ENCODE measurements at regions not wholly inside any gene's neighbourhood (a gene's known extent, or its start where the extent isn't known, plus 50 kb on each side); places are given as distances from the start of the nearest gene placed in this dataset.

DNA sequence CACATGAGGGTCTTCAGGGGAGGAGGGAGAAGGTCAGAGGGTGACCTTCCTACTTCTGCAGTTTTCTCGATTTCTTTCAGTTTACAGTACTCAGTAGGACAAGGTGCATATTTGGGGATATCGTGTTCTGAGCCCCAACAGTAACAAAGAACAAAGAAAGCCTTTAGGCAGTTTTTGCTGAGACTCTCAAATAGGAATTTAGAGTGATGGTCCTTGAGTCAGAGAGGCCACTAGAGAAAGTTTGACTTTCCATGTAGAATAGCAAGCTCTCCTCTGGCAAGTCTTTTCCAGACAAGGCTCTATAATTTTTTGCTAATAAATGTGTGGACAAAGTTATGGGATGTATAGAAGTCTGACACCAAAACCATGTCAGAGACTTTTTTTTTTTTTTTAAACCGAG is 194.6 kb downstream of the TM9SF2 start:
- TF ChIP-seq, protein P1, sequence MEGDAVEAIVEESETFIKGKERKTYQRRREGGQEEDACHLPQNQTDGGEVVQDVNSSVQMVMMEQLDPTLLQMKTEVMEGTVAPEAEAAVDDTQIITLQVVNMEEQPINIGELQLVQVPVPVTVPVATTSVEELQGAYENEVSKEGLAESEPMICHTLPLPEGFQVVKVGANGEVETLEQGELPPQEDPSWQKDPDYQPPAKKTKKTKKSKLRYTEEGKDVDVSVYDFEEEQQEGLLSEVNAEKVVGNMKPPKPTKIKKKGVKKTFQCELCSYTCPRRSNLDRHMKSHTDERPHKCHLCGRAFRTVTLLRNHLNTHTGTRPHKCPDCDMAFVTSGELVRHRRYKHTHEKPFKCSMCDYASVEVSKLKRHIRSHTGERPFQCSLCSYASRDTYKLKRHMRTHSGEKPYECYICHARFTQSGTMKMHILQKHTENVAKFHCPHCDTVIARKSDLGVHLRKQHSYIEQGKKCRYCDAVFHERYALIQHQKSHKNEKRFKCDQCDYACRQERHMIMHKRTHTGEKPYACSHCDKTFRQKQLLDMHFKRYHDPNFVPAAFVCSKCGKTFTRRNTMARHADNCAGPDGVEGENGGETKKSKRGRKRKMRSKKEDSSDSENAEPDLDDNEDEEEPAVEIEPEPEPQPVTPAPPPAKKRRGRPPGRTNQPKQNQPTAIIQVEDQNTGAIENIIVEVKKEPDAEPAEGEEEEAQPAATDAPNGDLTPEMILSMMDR (IDR thresholded peaks at IDR 0.05; ENCODE audit: low read depth, low read length) = no peak
- TF ChIP-seq POLR2A (IDR thresholded peaks at IDR 0.05; ENCODE audit: extremely low read depth, insufficient read length) (no peak), MYC (IDR thresholded peaks at IDR 0.05; ENCODE audit: low read depth, low read length) (no peak)
- TF ChIP-seq, protein P2, sequence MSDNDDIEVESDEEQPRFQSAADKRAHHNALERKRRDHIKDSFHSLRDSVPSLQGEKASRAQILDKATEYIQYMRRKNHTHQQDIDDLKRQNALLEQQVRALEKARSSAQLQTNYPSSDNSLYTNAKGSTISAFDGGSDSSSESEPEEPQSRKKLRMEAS (IDR thresholded peaks at IDR 0.05; ENCODE audit: low read depth, low read length) = no peak
